AG04450 (cell line): ENCODE measurements at regions not wholly inside any gene's neighbourhood (a gene's known extent, or its start where the extent isn't known, plus 50 kb on each side); places are given as distances from the start of the nearest gene placed in this dataset.
"Not testable (repeated sequence)": the region's sequence is repeated elsewhere in the genome, so short reads cannot be mapped to it uniquely, and the experiment has no call there.

Experiments
- CTCF ChIA-PET: fragments of 300-600, 350-600 bp; formaldehyde crosslinking; extraction: SDS; loops from one replicate; lab custom pipeline; 2022; ENCODE audit warnings: antibody characterized with exemption, inconsistent platforms; lab: Charles Lee
- POLR2A ChIA-PET: fragments of 350-600 bp; formaldehyde crosslinking; extraction: SDS; loops from one replicate; lab custom pipeline; 2021; ENCODE audit warnings: antibody characterized with exemption, inconsistent platforms; lab: Yijun Ruan, JAX
- DNase-seq: peaks from one replicate; pipeline ENCODE4 v3.0.0-alpha.2; 2011; ENCODE audit warnings: low read depth, low spot score
- H3K27ac ChIP-seq: one replicate; pipeline ENCODE4 v1.5.1; 2012; ENCODE audit warnings: low read depth, low read length, control low read depth
- H3K27me3 ChIP-seq: one replicate; pipeline ENCODE4 v1.6.0; 2012; ENCODE audit warnings: low read length; ENCODE audit not compliant: control insufficient read depth, insufficient read depth
- H3K4me3 ChIP-seq: 2 replicates; pipeline ENCODE4 v1.5.1; 2011; ENCODE audit warnings: mild to moderate bottlenecking, low read depth, low read length, control low read depth
- H3K9me3 ChIP-seq: 2 replicates; pipeline ENCODE4 v1.5.1; 2012; ENCODE audit warnings: low read length; ENCODE audit not compliant: control insufficient read depth, insufficient read depth
- TF ChIP-seq, protein P1 (sequence below): IDR thresholded peaks from 2 replicates; pipeline ENCODE4 v1.5.1; 2011; ENCODE audit warnings: low read depth, low read length, control low read depth, inconsistent platforms

DNA sequence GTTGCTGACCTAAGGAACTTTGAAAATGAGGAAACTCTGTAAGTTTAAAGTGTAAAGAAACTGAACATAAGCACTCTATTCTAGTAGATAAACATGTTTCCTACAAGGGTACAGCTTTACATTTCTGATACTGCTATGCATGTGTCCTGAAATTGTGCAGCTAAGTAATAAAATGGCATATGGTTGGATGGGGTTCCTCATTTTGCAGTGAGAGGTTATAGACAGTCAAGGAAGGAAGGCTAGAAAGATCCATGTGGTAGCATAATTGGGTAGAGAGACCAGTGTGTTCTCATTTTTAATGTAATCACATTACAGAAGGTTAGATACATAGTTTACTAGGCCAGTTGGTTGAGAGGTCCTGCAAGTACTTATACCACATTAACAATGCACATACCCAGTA, 477.0 kb downstream of the TMEM121 start:
- no peak overlapping the region for H3K27ac ChIP-seq
- ChIA-PET POLR2A (no interaction called here), CTCF (no interaction called here)
- TF ChIP-seq, protein P1, sequence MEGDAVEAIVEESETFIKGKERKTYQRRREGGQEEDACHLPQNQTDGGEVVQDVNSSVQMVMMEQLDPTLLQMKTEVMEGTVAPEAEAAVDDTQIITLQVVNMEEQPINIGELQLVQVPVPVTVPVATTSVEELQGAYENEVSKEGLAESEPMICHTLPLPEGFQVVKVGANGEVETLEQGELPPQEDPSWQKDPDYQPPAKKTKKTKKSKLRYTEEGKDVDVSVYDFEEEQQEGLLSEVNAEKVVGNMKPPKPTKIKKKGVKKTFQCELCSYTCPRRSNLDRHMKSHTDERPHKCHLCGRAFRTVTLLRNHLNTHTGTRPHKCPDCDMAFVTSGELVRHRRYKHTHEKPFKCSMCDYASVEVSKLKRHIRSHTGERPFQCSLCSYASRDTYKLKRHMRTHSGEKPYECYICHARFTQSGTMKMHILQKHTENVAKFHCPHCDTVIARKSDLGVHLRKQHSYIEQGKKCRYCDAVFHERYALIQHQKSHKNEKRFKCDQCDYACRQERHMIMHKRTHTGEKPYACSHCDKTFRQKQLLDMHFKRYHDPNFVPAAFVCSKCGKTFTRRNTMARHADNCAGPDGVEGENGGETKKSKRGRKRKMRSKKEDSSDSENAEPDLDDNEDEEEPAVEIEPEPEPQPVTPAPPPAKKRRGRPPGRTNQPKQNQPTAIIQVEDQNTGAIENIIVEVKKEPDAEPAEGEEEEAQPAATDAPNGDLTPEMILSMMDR = no peak
- no peak for DNase-seq
- no peaks in the 10 kb centered on the region for H3K27me3 ChIP-seq
- no peak overlapping the region for H3K4me3 ChIP-seq
- H3K9me3 ChIP-seq = peaks cover 36% of the 10 kb centered on the region

DNA sequence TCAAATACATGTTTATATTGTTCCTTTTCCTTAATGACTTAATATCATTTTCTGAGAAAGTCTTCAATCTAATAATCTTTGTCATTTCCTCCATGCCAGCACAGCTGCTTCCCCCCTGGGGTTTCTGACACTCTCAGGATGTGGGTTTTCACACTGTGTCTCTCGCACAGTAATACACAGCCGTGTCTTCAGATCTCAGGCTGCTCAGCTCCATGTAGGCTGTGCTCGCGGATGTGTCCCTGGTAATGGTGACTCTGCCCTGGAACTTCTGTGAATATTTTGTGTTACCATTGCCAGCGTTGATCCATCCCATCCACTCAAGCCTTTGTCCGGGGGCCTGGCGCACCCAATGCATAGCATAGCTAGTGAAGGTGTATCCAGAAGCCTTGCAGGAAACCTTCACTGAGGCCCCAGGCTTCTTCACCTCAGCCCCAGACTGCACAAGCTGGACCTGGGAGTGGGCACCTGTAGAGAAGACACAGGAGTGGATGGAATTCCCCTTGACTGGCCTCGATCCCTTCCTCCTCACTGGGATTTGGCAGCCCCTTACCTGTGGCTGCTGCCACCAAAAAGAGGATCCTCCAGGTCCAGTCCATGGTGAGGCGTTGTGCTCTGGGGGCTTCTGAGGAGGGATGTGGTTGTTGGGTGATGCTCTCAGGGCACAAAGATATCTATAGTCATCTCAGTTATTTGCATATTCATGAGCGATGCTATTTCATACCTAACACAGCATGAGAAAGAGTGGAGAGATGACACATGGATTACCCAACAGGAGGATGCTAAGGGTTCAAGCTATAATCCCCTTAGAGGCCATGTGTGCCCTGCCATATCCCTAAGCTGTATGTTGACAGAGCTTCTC, 478.8 kb downstream of the TMEM121 start:
- POLR2A ChIA-PET, CTCF ChIA-PET, DNase-seq, H3K4me3 ChIP-seq, H3K27ac ChIP-seq, H3K27me3 ChIP-seq: not testable (repeated sequence)
- H3K9me3 ChIP-seq = peaks cover 29% of the 10 kb centered on the region

DNA sequence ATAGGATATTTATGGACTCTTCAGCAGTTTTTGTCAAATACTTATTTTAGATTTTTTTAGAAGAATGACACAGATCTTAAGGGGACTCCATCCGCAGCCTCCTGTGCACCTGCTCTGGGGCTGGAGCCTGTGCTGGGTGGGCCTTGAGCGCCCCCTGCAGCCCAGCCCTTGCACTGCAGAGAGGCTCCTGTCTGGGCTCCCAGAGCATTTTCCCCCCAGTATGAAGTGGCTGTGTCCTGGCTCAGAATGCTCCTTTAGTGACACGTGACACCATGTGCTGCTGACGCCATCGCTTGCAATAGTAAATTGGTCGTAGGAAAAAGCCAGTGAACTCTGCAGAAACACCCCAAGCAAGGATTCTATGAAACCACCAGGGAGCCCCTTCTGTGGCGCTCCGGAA, 479.7 kb downstream of the TMEM121 start:
- H3K27me3 ChIP-seq, POLR2A ChIA-PET, DNase-seq, CTCF ChIA-PET, H3K27ac ChIP-seq, H3K4me3 ChIP-seq: not testable (repeated sequence)
- H3K9me3 ChIP-seq = peaks cover 33% of the 10 kb centered on the region

GRCh38 chr14:106006716-106007115, 480.3 kb downstream of the TMEM121 start:
- DNase-seq, POLR2A ChIA-PET, H3K4me3 ChIP-seq, H3K27me3 ChIP-seq, CTCF ChIA-PET, H3K27ac ChIP-seq: not testable (repeated sequence)
- H3K9me3 ChIP-seq = peaks cover 33% of the 10 kb centered on the region

- Histone ChIP-seq H3K27me3 (no peaks in the 10 kb centered on the region), H3K9me3 (peaks cover 33% of the 10 kb centered on the region), H3K4me3 (no peak overlapping the region), H3K27ac (no peak overlapping the region)
- TF ChIP-seq, protein P1 = no peak
- DNase-seq = no peak
- ChIA-PET CTCF (no interaction called here), POLR2A (no interaction called here)
These were observed 484.4 kb downstream of the TMEM121 start for GRCh38 chr14:106010783-106011182.

GRCh38 chr14:106011631-106012360, 485.4 kb downstream of the TMEM121 start:
- POLR2A ChIA-PET = not testable (repeated sequence)

GRCh38 chr14:106012361-106012725, 486.0 kb downstream of the TMEM121 start:
- H3K4me3 ChIP-seq, CTCF ChIA-PET, H3K27ac ChIP-seq, DNase-seq, H3K27me3 ChIP-seq, POLR2A ChIA-PET: not testable (repeated sequence)
- peaks cover 22% of the 10 kb centered on the region for H3K9me3 ChIP-seq

More at GRCh38 chr14:106011631-106012360, 485.4 kb downstream of the TMEM121 start:
- H3K27me3 ChIP-seq, H3K27ac ChIP-seq, CTCF ChIA-PET, H3K4me3 ChIP-seq, DNase-seq: not testable (repeated sequence)
- H3K9me3 ChIP-seq = peaks cover 25% of the 10 kb centered on the region
